ENCODE measurements at regions not wholly inside any gene's neighbourhood (a gene's known extent, or its start where the extent isn't known, plus 50 kb on each side); places are given as distances from the start of the nearest gene placed in this dataset.
"Not testable (repeated sequence)": the region's sequence is repeated elsewhere in the genome, so short reads cannot be mapped to it uniquely, and the experiment has no call there.

DNA sequence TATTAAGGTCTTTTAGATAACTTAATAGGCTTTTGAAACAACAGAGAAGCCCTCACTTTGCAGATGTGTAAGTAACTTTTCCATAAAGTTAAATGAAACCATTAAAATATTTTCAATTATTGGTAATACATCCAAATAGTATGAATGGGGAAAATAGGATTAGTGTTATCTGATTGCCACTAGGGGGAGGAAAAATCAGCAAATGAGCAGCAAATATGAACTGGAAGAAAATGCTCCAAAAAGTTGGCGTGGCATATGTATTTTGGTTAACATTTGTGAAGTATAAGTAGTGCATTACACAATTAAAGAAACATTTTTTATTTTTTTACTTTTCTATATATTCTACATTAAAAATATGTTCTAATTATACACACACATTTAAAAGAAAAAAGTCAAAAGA lies 259.8 kb upstream of the ANO5 start:
- DNase-seq: no peak

DNA sequence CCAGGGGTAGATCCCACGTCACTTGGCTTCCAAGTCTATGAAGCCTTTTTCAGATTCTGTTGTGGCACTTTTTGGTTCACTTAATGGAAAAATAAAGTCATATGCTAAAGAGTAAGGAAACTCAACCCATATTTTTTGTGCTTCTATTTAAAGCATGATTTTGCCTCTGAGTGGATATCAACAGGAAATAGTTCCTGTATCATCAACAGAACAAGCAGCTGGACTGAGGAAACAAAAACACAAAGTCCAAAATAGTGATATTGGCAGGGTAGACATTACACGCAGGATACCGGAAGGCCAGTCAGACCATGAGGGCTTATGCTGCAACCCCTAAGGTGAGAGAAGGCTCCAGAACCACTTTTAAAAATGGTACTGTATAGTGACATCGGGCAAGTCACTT lies 248.3 kb upstream of the ANO5 start:
- no peak for DNase-seq

DNA sequence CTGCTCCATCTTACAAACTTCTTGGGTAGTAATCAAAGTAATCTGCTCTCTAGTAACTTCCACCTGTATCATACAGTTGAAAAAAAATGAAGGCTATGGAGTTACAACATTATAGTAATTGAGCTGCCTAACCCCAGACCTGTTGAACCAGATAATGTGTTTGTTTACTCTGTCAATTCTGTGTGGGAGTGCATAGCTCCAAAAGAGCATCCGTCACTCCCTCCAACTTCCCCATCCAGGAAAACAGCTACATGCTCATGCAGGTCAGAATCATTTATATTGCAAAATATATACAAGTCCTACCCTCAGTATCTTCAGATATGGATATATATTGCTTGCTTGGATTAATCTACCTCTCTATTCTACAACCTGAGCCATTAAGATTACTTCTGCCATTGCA lies 244.0 kb upstream of the ANO5 start:
- peak; percentile 3 for DNase-seq

DNA sequence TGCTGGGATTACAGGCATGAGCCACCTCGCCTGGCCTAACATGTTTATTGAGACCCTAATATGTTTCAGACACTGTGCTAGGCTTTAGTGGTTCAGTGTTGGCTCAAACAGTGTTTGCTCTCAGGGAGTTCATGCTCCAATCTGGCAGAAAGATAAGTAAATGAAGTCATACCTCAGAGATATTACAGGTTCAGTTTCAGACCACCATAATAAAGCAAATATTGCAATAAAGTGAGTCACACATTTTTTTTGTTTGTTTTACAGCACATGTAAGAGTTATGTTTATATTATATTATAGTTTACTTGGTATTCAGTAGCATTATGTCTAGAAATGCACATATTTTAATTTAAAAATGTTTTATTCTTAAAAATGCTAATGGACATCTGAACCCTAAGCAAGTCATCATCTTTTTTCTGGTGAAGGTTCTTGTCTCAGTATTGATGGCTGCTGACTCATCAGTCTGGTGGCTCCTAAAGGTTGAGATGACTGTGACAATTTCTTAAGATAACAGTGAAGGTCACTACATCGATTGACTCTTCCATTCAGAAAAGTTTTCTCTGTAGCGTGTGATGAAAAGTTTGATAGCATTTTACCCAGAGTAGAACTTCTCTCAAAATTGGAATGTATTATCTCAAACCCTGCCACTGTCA lies 243.0 kb upstream of the ANO5 start:
- no peak for DNase-seq

DNA sequence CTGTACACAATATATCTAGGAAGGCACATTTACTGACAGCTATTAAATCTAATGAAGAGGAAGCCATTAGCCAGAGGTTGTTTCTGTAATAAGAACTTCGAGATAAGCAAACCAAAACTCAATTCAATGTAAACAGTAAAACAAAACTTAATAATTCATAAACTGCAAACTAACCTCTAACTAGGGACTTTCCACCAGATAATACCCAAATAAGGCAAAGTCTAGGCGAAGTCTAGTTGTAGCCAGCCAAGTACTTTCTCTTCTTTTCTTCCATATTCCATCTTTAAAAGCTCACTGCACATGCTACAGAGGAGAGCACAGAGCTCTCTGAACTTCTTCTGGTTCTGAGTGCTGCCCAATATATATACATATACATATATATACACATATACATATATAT lies 229.9 kb upstream of the ANO5 start:
- DNase-seq: no peak

DNA sequence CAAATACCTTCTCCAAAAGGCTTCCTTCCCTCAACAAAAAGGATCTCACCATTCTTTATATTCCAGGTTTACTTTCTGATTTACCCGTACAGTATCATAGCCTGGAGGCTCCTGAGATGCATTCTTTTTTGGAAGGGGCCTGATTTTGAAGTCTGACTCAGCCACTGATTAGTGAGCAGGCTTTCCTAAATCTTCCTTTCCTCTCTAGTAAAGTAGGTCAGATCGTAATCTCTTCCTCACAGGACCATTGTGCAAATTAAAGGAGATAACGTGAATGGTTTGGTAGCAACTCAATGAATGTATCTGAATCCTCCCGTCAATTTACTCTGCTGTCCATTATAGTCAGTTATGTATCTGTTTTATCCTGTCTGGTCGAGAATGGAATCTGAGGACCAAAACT lies 227.7 kb upstream of the ANO5 start:
- no peak for DNase-seq

DNA sequence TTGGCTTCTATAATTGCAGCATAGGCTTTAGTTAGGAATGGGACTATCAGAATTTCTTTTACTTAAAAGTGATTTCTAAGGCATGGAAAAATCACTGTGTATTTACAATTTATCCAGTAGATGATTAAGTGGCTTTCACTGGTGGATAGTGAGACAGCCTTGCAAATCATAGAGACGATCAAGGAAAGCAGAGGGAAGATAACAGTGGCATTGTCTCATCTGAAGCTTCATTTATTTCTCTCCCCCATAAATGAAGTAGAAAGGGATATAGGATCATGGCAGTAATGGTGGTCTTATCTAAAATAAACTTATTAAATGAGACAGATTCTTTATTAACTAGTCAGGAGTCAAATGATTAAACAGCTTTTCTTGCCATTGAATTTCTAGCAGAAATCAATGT lies 224.2 kb upstream of the ANO5 start:
- no peak for DNase-seq

DNA sequence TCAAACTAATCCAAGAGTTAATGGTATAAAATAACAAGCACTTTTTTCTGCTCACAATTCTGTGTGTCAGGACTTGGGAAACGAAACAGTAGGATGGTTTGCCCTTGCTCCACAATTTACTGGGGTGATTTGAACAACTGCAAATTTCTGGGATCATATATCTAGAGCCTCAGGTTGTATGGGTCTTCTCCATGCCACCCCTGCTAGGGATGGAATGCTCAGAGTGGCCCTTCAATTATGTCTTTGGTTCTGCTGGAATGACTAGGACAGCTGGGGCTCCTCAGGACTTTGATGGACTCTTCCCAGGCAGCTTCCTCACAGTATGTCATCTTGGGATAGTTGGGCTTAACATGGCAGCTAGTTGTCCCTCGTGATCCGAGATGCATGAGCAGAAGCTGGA lies 223.0 kb upstream of the ANO5 start:
- DNase-seq: no peak

DNA sequence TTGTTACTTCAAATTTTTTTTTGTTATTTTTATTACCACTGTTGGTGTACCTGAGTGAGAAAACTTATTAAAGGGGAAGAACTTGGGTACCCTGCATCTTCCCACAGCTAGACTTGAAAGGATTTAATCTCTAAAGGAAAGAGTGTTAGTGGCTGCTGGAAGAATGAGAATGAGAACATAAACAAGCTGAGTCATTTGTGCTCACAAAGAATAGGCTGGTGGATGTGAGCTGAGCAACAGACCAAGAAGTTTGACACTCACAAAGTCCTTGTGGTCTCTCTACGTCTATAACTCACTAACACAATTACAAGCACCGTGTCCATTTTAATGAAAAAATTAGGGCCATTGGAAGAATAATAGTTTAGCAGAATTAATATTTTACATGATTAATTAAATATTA lies 217.6 kb upstream of the ANO5 start:
- DNase-seq: no peak

DNA sequence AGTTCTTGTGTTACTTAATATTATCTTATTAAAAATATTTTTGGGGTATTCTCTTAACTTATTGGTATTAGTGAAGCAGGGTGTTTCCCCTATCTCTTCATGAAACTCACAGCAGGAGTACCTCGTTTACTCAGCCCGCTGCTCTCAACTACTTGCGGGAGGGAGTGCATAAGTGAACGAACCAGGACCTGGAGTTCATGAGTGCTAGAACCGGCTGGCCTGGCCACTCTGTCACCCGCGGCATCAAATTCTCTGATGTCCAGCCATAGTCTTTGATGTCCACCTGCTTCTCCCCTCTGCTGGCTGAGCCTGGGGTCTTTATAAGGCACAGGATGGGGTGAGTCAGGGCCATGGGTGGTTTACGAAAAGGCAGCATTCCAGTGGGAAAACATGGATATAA lies 216.7 kb upstream of the ANO5 start:
- DNase-seq: no peak

DNA sequence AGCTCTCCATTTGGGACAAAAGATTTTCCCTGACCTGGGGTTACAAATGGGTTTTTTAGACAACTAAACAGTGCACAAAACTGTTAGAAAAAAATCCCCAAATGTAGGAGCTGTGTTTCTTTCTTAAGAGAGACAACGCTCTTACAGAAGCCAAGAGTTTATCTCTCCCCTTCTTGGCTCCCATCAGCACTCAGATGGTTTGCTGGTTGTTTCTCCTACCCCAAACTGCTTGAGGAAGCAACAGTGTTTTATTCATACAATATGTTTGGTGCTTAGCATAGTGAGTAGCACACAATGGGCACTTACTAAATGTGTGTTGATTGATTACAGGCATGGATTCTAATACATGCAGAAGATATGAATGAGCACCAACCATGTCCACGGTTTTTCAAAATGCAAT lies 209.5 kb upstream of the ANO5 start:
- no peak for DNase-seq

DNA sequence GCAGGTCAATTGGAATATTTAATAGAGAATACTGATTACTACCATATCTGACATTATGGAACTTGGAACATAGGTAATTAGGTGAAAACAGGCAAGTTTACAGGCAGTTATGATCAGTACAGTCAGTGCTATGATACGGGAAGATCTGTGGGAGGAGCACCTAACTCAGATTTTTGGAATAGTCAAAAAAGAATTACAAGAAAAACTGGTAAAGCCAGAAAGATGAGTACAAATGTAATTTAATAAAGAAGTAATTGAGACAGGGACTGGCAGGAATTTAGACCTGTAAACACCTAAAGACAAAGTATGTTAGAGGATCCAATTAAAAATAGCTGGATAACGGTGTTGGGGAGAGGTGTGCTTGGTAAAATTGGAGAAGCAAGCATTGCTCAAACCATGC lies 206.5 kb upstream of the ANO5 start:
- DNase-seq: no peak

DNA sequence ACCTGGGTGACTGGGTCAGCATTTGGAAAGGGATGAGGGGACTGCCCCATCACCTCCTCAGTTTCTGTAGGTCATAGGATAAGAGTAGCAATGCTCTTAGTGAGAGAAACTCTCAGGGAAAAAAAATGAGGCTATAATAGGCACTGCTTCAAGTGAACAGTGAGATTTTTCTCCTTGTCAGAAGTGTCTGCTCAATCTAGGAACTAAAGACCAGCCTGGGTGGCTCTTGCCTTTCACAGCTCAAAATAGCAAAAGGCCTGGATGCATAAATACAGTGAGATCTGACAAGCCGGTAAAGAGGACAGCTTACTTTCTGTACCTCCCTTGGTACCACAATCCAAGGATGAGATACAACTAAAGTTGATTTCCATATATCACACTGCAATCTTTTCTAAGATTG lies 205.6 kb upstream of the ANO5 start:
- no peak for DNase-seq

DNA sequence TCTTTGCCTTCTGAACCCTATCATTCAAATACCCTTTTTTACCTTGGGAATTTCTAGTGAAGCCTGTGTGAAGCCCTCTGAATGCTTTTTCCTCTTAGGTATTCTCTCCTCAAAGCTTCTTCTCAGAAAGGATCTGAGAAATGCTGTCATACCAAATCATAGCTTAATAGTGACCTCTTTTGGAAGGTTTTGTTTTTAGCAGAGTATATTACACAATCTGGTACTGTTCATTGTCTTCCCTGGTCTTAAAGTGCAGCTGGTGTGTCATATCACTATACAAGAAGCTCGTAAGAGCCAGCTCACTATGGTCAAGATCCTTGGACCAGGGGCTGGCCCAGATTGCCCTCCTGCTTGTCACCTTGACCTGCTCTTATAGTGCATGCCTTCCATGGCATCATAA lies 204.4 kb upstream of the ANO5 start:
- DNase-seq: peak; percentile 11

DNA sequence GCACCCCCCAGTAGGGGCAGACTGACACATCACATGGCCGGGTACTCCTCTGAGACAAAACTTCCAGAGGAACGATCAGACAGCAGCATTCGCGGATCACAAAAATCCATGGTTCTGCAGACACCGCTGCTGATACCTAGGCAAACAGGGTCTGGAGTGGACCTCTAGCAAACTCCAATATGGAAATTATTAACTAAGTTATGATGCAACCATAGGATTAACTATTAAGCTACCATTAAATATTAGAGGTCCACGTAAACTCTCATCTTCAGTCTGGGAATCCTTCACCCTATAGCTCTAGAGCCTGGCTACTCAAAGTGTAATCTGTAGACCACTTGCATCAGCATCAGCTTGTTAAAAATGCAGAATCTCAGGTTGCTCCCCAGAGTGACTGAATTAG lies 191.1 kb upstream of the ANO5 start:
- DNase-seq: not testable (repeated sequence)

DNA sequence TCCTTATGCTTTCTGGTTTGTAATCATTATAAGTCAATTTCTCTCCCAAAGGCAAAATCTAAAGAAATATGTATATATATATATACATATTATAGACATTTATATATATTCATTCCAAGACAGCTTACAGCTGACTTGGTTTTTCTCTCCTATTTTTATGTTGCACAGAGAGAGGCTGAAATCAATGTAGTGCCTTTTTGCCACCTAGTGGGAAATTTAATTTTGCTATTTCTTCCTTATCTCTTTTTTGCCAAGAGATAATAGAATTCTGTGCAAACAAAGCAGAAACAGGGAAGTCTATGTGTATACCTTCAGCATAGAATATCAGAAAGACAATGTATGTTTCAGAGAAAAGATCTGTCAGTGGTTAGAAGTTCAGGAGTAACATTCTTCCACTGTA lies 186.0 kb upstream of the ANO5 start:
- peak; percentile 14 for DNase-seq

DNA sequence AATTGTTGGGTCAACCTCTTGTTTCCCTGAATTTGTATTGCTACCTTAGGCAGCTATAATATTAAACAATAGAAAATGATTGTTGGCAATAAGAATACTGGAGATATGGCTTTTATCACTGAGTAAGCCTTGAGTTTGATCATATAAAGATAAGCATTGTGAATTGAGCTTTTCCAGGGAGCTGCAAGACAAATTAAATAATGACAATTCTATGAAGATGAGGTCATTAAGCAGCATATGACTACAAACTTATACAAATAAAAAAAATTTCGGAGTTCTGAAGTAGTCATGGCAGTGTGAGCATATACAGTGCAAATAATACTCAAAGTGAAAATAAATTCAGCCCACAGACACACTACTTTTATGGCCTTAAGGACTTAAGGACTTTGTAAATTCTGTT lies 161.1 kb upstream of the ANO5 start:
- no peak for DNase-seq

DNA sequence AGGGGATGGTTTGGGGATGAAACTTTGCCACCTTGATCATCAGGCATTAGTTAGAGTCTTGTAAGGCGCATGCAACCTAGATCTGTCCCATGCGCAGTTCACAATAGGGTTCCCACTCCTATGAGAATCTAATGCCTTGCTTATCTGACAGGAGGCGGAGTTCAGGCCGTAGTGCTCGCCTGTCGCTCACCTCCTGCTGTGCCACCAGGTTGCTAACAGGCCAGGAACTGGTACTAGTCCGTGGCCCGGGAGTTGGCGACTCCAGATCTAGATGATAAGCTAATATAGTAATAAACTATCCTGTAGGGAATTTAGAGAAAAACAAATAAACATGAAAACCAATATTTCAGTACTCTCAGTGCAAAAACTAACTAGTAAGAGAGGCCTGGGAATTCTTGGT lies 155.4 kb upstream of the ANO5 start:
- no peak for DNase-seq

DNA sequence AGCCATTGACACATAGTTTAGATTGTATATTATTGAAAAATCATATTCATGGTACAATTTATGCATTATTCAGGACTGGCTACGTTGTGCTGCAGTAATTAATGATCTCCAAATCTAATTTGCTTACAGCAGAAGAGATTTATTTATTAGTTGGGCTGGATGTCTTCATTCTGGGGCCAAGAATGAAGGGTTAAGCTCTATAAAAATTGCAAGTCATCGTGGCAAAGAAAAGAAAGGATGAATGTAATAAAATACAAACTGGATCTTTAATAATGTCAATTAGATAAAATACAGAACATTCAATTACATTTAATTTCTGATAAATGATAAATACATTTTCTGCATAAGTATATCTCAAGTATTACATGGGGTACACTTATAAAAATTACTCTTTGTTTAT lies 151.8 kb upstream of the ANO5 start:
- no peak for DNase-seq

DNA sequence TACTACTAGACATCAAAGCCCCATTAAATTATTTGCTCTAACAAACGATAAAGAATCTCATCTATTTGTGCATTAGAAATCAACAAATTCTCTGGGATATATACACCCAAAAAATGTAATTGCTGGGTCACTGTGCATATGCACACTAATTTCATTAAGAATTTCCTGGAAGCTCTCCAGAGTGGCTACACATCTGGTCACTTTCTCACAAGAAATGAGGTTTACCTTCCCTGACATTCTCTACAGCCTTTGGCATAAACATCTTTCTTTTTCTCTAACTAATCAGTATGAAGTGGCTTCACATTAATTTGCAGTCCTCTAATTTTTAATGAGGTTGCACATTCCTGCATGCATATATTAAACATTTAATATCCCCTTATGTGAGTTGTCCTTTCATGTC lies 150.8 kb upstream of the ANO5 start:
- DNase-seq: no peak

DNA sequence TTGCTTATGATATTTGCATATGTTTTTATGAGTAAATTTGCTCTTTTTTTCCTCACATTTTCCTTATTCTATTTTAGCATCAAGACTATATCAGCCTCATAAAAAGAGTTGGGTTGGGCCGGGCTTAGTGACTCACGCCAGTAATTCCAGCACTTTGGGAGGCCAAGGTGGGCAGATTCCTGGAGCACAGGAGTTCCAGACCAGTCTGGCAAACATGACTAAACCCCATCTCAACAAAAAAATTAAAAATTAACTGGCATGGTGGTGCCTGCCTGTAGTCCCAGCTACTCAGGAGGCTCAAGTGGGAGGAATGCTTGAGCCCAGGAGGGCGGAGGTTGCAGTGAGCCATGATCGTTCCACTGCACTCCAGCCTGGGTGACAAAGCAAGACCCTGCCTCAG lies 148.8 kb upstream of the ANO5 start:
- DNase-seq: no peak

DNA sequence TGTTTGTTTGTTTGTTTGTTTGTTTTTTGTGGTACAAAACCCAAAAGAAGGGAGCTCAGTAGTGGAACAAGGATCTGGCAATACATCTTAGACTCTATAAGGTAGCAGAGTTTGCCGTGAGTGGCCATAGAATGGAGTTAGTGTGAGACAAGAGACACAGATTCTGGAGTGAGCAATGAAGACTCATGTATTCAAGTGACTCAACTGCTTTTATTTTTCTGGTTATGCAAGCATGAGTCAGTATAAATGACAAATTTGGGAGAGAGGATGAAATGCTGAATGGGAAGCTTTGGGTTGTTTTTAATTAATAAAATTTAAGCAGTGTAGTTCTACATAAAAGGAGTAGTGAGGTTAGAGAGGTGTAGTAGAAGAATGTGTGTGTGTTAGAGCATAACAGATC lies 143.6 kb upstream of the ANO5 start:
- DNase-seq: no peak

DNA sequence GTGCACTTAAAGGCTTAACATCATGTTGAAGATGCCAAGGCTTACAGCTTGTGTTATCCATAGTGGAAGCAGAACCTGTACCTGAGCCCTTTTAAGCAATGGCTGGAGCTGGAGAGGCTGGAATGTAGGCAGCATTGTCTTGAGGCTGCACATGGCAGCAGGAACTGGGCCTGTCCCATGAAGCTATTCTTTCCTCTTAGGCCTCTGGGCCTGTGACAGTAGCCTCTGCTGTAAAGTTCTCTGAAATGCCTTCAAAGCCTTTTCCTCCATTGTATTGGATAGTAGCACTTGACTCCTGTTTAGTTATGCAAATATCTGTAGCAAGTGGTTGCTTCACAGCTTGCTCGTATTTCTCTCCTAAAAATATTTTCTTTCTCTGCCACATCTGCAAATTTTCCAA lies 127.4 kb upstream of the ANO5 start:
- DNase-seq: no peak

DNA sequence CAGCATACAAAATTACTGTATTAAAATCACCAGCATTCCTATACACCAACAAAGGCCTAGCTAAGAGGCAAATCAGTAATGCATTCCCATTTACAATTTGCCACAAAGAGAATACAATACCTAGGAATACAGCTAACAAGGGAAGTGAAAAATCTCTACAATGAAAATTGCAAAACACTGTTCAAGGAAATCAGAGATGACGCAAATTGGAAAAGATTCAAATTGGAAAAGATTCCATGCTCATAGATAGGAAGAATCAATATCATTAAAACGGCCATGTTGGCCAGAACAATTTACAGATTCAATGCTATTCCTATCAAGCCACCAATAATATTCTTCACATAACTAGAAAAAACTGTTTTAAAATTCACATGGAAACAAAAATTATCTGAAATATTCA lies 123.0 kb upstream of the ANO5 start:
- no peak for DNase-seq

DNA sequence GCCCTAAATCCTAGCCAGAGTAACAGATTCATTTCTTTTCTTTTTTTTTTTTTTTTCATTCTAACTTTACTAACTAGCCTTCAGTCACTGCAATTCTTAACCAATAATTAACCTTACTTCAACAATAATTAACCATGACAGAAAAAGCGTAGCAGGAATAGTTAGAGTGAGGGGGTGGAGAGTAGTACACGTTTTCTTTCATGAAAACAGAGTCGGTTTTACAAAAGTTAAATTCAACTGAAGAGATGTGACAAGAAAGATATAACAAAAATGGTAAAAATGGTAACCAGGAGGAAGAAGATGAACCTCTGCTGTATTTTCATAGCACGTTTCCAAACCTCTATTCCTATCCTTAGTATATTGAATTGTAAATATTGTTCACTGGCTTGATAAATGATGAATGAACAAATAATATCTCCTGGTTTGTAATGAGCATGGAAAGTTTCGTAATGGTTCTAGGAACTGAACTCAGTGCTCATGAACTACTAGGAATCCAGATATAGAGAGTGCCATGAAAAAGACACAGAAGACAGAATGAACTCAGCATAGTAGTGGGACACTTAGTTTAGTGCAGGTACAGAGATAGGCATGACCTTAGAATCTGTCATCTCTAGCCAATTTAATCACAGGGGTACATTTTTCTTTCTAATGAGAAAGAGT lies 116.5 kb upstream of the ANO5 start:
- no peak for DNase-seq

Measured in OCI-M1 (cell line).